DND-41 (cell line): ENCODE measurements at regions not wholly inside any gene's neighbourhood (a gene's known extent, or its start where the extent isn't known, plus 50 kb on each side); places are given as distances from the start of the nearest gene placed in this dataset.

Experiments used
- EZH2 ChIP-seq: IDR thresholded peaks from 3 replicates; pipeline ENCODE4 v1.6.1; 2012; ENCODE audit warnings: borderline replicate concordance, low read depth, mild to moderate bottlenecking, moderate library complexity, low read length, inconsistent platforms; ENCODE audit not compliant: severe bottlenecking
- TF ChIP-seq, protein P1 (sequence below): IDR thresholded peaks from 2 replicates; pipeline ENCODE4 v1.5.1; 2012; ENCODE audit warnings: borderline replicate concordance, low read length, moderate library complexity, mild to moderate bottlenecking; ENCODE audit not compliant: poor library complexity, severe bottlenecking; ENCODE audit errors: extremely low read depth

DNA sequence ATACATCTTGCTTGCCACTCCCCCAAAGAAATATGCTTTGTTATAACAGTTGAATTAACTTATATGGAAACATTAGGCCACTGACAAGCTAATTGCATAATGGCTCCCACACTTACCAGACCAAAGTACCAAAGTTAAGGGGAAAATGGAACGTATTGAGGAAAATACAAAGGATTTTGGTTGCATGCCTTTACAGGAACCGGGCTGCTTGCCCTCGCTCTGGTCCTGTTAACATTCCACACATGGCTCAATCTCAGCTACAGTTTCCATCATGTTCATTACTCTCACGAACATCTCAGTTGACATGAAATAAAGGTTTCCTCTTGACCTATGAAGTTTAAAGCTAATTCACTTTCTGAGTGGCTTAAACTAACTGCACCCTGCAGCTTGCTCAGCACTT is 220.7 kb upstream of the RXFP2 start:
- no peak for TF ChIP-seq EZH2
- TF ChIP-seq, protein P1, sequence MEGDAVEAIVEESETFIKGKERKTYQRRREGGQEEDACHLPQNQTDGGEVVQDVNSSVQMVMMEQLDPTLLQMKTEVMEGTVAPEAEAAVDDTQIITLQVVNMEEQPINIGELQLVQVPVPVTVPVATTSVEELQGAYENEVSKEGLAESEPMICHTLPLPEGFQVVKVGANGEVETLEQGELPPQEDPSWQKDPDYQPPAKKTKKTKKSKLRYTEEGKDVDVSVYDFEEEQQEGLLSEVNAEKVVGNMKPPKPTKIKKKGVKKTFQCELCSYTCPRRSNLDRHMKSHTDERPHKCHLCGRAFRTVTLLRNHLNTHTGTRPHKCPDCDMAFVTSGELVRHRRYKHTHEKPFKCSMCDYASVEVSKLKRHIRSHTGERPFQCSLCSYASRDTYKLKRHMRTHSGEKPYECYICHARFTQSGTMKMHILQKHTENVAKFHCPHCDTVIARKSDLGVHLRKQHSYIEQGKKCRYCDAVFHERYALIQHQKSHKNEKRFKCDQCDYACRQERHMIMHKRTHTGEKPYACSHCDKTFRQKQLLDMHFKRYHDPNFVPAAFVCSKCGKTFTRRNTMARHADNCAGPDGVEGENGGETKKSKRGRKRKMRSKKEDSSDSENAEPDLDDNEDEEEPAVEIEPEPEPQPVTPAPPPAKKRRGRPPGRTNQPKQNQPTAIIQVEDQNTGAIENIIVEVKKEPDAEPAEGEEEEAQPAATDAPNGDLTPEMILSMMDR: no peak
